NCI-H2227 treated with DMSO at 0.1 percent for 48 hours (cell line): ENCODE measurements at regions not wholly inside any gene's neighbourhood (a gene's known extent, or its start where the extent isn't known, plus 50 kb on each side); places are given as distances from the start of the nearest gene placed in this dataset.
"Not testable (repeated sequence)": the region's sequence is repeated elsewhere in the genome, so short reads cannot be mapped to it uniquely, and the experiment has no call there.

ENCODE experiments used
- DNase-seq: peaks from one replicate; lab custom pipeline; 2025; lab: John Stamatoyannopoulos, UW

- DNase-seq: no peak
Measured at GRCh38 chr13:65808061-65808460, 1422.1 kb downstream of the PCDH9 start.

DNA sequence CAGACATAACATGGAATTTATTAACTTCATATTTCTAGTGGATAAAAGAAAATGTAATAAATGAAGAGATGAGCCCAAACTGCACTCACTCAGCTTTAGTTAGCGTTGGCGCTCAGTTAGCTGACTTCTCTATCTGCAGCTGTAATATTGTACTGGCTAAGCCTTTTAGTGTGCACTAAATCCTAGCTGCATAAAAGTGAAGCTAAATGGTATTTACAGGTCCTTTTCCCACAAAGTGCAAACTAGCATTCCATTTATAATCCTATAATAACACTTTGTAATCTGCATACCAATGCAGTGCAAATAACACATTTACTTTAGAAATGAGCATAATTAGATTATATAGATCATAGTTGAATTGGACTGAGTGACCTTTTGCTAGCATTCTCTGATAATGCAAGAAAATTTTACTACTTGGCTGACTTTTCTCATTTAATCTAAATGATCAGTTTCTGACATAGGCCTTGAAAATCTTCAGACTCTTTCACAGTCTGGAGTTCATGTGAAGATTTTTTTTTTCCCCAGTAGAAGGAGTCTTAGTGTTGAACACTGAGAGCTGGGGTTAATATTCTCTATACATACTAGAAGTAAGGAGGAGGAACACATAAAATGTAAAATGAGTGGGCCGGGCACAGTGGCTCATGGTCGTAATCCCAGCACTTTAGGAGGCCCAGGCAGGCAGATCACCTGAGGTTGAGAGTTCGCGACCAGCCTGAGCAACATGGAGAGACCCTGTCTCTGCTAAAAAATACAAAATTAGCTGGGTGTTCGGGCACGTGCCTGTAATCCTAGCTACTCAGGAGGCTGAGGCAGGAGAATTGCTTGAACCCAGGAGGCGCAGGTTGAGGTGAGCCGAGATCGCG is 1426.4 kb downstream of the PCDH9 start:
- no peak for DNase-seq

DNA sequence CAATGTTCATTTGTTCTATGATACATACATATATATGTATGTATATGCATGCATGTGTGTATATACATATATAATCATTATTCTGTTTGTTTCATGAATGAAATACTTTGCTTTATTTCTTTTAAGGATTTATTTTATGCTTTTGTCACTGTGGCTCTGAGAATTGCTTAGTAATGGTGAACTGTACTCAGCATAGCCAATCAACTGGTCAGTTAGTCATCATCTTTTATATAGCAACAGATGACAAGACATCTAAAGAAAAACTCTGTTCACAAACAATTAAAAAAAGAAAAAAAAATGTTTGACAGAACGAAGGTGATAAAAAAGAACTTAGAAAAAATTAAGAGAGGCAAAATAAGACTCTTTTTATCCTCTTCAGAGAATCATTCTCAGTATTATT is 1440.3 kb downstream of the PCDH9 start:
- peak; percentile 7 for DNase-seq

DNA sequence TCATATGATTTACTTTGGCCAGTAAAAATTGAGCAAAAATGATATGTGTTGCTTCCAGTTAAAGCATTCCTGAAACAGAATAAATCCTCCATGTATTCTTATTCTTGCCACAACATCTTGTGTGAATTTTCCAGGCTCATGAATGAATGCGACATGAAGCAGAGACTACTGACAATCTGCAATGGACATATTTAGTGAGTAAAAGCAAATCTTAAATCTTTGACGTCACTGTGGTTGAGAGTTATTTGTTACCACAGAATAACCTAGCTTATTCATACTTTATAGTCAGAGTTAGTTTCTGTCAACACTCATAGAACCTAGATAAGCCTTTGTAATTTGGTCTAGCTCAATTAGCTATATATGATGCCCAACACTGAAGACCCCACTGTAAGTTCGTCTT is 1443.1 kb downstream of the PCDH9 start:
- no peak for DNase-seq

DNA sequence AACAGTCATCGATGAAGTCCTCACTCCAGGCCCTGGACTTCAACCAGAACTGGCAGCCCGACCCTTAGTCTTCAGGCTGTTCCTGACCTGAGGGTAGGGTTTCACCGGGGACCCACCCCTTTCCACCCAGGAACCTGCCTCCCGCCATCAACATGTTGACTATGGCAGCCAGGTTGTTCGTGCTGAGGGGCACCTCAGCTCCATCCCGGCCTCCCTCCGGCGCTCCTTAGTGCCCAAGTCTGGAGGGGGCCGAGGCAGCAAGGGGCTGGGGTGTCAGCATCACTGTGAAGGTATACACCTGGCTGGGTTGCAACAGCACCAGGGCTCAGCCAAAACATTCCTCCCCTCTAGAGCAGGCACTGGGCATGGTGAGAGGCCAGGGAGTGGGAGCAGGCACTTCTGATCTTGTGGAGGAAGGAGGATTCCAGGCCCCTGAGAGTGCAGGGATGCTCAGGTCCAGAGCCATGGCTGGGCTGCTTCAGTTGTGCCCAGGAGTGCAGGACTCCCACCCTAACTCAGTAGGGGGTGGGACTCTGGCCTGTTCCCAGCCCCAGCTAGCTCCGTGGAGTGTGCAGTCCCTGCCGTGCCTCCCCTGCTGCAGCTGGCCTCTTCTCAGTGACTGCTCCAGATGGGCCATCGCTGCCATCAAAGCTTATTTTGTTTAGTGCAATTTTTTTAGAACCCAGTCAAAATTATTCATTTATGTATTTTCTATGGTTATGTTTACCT is 1445.9 kb downstream of the PCDH9 start:
- DNase-seq: no peak

DNA sequence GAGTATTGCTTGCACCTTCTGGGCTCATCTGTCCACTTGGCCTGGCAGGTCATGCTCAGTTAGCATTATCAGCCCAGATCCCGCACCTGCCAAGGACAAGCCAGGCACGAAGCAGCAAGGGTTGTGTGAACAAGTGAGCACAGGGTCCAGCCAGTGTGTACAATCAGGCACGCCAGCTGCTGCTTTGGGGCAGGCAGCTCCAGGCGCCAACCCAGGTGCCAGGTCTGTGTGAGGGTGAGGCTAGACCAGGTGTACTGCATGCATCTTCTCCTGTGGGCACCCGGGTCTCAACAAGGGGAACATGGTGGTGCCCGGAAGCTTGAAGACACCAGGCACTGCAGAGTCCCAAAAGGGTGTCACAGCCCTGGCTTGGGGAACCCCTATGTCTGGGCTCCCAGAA is 1446.8 kb downstream of the PCDH9 start:
- no peak for DNase-seq

DNA sequence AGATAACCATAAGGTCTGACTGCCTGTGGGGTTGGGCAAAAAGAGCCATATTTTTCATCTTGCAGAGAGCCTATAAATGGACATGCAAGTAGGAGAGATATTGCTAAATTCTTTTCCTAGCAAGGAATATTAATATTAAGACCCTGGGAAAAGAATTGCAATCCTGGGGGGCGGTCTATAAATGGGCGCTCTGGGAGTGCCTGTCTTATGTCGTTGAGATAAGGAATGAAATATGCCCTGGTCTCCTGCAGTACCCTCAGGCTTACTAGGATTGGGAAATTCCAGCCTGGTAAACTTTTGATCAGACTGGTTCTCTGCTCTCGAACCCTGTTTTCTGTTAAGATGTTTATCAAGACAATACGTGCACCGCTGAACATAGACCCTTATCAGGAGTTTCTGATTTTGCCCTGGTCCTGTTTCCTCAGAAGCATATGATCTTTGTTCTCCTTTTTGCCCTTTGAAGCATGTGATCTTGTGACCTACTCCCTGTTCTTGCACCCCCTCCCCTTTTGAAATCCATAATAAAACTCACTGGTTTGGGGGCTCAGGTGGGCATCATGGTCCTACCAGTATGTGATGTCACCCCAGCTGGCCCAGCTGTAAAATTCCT is 1458.3 kb downstream of the PCDH9 start:
- DNase-seq: not testable (repeated sequence)

- DNase-seq: no peak
Measured at GRCh38 chr13:65768545-65768944, 1461.6 kb downstream of the PCDH9 start.

DNA sequence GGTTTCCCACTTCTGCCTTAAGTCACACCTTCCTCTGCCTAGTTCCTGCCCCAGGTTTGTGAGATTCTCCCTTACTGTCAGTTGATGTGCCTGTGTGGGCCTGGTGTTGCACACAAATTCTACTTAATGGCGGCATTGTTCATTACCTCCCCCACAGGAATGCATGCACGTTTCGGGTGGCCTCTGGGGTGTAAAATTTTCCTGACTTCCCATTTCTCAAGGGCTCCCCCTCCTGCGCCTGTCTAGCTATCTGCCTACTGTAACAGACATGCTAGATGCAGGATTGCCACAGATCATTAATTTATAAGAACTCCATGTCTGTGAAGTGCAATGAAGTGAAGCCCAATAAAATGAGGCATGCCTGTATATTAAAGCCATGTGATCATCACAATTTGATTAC is 1466.3 kb downstream of the PCDH9 start:
- no peak for DNase-seq

DNA sequence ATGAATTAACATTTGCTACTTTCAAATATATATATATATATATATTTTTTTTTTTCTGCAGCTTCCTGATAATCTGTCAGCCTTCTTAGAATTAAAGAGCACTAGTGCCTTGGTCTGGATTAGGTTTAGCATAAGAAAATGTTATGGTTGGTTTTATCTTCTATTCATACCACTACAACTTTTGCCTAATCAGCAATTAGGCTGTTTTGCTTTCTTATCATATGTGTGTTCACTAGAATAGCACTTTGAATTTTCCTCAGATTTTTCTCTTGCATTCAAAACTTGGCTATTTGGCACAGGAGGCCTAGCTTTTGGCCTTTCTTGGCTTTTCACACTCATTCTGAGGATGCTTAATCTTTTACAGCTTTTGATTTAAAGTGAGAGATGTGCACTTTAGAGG is 1468.1 kb downstream of the PCDH9 start:
- no peak for DNase-seq

- DNase-seq: no peak
Measured at GRCh38 chr13:65756071-65756671, 1474.0 kb downstream of the PCDH9 start.

- DNase-seq: no peak
Measured at GRCh38 chr13:65748227-65748626, 1481.9 kb downstream of the PCDH9 start.

- DNase-seq: no peak
Measured at GRCh38 chr13:65746406-65746921, 1483.7 kb downstream of the PCDH9 start.

DNA sequence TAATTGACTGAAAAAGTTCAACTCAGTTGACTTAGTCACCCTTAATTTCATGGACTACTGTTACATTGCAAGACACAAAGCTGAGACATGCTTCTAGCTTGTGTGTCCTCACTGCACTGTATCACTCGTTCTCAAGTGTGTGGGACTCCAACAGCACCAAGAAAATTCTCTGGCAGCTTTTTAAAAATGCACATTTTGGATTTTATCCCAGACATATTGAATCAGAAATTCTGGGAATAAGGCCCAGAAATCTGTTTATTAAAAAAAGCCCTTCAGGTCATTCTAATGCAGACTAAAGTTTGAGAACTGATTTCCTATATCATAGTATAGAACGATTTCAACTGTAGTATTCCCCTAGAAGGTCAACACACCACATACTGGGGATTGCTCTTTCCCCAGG is 1485.3 kb downstream of the PCDH9 start:
- no peak for DNase-seq

DNA sequence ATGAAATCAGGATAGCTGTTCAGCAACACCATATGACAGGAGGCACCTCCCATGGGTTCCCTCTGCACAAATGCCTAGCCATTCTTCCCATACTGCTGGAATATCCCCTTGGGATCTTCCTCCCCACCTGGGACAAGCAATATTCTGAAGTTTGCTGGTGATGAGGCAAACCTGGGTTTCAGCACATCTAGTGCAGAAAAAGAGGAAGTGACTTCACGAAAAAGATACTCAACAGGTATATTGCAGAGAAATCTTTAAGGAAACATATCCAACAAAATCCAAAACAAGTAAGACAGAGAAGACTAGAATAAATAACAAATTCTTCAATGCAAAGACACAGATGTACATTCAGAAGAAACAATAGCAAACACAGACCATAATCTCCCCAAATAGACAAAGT is 1497.0 kb downstream of the PCDH9 start:
- no peak for DNase-seq

DNA sequence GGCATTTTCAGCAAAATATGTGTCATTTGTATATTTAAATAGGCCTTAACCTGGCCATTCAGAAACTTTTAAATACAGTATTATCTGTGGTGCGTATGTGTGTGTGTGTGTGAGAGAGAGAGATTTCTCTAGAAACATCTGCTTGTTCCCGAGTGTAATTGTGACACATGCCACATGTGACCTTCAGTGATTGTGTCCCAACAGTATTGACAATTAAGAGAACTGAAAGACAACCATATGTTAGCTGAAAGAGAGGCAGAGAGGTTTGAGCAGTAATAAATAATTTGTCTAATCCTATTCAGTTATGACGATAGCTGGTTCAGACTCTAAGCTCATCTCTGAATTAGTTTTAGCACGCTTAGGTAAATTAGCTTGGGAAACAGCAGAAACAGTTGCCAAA is 1503.1 kb downstream of the PCDH9 start:
- no peak for DNase-seq

DNA sequence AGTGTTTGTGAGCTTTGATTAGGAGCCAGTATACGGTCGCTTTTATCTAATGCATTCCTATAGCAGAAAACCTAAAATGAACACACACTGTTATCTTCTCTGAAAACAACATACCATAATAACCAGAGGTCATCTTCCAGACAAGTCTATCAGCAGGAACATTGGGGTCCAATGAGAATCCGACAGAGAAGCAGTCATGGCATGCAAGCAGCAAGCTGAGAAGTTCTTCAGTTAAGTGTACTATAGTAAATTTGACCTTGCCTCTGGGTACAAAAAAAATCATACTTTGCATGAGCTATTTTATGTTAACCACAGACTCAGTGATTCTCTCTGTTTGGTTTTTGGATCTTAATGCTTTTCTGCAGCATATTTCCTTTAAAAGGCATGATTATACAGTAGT is 1505.1 kb downstream of the PCDH9 start:
- DNase-seq: no peak

DNA sequence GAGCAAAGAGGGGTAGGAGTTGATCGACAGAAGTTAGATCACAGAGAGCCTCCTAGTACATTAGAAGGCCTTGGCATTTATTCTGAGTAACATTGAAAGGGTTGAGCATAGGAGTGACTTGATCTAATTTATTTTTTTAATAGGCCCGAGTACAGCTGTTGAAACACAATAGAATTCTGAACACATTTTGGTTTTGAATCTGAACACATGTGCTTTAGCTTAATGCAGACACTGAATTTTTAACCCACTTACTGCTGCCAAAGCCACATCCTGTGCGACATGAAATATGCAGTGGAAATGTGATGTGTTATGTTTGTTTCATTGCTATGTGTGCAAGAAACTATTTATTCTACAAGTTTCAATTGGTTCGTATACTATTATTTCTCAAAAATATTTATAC is 1505.9 kb downstream of the PCDH9 start:
- DNase-seq: no peak

DNA sequence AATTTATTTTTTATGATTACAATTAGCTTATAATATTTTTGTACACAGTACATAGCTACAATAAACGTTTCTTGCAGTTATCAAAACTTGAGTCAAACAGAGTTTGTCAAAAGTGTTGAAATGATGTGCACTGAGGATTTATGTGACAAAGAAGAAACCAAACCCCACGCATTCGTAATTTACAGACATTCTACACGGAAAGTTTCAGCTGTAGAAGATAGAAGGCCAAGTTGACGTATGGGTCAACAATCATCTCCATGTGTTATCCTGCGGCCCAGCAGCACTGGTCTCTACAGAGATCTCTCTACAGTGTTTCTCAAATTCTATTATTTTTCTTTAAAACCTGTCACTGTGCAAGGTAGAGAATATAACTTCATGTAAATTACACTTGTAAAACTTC is 1507.6 kb downstream of the PCDH9 start:
- DNase-seq: no peak

DNA sequence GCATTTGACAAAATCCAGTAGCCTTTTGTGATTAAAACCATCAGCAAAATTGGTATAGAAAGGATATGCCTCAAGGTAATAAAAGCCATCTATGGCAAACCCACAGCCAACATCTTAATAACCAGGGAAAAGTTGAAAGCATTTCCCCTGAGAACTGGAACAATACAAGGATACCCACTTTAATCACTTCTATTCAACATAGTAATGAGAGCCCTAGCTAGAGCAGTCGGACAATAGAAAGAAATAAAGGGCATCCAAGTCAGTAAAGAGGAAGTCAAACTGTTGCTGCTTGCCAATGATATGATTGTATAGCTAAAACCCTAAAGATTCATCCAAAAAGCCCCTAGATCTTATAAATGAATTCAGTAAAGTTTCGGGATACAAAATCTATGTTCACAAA is 1510.3 kb downstream of the PCDH9 start:
- no peak for DNase-seq

- DNase-seq: peak; percentile 32
Measured at GRCh38 chr13:65710514-65710913, 1519.6 kb downstream of the PCDH9 start.

DNA sequence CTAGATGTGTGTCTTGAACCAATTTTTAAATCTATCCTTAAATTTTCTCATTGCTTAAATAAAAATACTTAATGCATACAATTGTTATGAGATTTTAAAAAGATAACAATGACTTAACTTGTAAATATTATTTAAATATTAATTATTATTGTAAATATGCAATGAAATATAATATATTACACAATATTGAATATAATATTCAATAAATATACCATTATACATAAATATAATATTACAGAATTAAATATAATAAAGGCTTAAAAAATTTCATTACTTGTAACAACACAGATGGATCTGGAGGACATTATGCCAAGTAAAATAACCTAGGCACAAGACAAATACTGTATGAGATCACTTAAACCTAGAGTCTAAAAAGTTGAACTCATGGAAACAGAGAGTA is 1532.3 kb downstream of the PCDH9 start:
- no peak for DNase-seq
